GM19043 (cell line): ENCODE measurements at regions not wholly inside any gene's neighbourhood (a gene's known extent, or its start where the extent isn't known, plus 50 kb on each side); places are given as distances from the start of the nearest gene placed in this dataset.

ENCODE experiments used
- ATAC-seq: cut with Tn5 transposase; IDR thresholded peaks from one replicate; pipeline ENCODE4 v1.9.1; 2021; ENCODE audit warnings: low read depth; ENCODE audit not compliant: unreplicated experiment

DNA sequence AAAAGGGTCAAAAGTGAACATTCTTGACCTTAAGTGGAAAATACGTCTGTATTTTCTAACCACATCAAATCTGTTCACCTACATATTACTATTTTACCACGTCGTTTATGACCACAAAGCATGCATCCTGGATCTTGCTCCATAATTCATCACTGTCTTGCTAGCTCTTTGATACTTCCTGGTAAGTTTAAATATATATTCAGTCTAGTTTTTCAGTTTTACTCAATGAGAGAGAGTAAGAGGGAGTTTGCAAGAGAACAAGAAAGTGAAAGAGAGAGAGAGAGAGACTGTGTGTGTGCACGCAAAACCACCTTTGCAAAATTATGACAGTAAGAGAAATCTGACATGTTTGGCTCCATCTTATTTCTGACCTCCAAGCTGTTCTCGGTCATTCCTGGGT lies 173.7 kb upstream of the GALNTL6 start:
- ATAC-seq: peak; percentile 89

DNA sequence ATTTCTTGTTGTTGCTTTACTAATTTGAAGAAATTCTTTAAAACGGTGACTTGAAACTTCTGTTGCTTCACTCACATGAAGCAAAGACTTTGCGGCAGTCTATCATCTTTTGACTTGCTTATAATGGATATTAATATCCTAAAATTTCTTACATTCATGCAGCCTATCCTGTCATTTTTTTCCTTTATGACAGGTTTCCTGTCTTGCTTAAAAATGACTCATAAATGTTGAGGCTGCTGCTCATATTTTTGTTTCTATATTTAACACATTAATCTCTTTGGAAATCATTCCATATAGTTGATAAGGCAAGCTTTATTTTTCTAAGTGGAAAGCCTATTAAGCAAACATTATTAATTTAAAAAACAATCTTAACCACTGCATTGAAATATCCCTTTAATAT lies 176.6 kb upstream of the GALNTL6 start:
- no peak for ATAC-seq

DNA sequence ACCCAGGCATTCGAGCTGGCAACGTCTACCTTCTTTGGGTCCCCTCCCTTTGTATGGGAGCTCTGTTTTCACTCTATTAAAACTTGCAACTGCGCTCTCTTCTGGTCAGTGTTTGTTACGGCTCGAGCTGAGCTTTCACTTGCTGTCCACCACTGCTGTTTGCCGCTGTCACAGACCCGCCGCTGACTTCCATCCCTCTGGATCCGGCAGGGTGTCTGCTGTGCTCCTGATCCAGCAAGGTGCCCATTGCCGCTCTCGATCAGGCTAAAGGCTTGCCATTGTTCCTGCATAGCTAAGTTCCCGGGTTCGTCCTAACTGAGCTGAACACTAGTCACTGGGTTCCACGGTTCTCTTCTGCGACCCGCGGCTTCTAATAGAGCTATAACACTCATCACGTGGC lies 183.5 kb upstream of the GALNTL6 start:
- ATAC-seq: no peak

DNA sequence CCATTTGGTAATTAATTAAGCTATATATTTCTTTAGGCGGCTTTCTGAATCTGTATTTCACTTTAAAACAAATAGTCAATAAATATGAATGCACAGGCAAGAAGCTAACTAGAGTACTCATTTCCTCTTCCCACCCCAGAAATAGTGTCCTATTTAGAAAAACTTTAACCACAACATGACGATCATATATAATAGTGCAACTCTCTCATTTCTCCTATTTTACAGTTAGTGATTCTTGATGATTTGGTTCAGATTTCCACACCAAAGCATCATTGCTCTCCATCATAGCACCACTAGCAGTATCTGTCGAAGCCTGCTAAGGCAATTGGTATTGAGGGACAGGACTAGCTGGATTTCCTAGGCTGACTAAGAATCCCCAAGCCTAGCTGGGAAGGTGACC lies 184.0 kb upstream of the GALNTL6 start:
- ATAC-seq: peak; percentile 94

DNA sequence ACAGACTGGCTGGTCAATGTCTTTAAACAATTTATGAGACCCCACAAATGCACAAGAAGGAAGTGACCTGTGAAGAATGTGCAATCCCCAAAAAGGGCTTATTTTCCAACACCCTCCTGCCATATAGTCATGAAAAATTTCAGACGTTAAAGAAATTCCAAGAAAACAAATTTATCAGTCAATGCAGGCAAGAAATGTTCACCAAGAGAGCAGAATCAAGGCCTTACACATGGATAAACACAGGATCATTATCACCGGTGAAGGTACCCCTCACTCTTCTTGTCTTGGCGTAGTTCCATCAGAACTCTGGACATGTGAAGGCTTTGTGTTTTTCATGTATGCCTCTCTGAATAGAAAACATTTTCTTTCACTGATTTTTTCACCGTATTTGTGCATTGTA lies 186.7 kb upstream of the GALNTL6 start:
- no peak for ATAC-seq

DNA sequence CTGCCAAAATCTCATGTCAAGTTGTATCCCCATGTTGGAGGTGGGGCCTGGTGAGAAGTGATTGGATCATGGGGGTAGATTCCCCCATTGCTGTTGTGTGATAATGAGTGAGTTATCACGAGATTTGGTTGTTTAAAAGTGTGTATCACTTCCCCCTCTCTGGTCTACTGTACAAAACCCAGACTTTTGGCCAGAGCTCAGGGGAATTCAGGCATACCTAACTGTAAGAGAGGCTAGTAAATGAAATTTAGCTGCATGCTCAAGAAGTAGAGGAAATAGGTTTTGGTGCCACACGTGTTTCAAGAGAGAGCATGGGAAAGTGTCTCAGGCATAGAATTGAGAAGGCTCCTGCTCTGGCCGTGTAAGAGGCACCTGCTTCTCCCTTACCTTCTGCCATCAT lies 190.5 kb upstream of the GALNTL6 start:
- ATAC-seq: no peak

DNA sequence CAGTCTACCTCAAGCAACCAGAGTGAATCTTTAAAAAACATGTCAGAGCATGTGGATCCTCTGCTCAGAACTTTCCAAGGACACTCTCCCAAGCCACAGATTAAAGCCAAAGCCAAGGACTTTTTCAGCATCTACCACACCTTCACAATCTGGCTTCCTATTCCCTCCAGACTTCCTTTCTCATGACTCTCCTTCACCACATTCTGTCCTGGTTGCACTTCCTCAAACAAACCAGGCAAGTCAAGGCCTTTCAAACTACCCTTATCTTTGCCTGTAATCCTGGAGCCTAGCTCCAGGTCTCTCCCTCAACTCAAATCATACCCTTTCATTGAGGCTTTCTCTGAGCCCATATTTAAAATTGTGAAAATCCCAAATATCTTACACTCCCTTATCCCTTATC lies 191.6 kb upstream of the GALNTL6 start:
- peak; percentile 57 for ATAC-seq

DNA sequence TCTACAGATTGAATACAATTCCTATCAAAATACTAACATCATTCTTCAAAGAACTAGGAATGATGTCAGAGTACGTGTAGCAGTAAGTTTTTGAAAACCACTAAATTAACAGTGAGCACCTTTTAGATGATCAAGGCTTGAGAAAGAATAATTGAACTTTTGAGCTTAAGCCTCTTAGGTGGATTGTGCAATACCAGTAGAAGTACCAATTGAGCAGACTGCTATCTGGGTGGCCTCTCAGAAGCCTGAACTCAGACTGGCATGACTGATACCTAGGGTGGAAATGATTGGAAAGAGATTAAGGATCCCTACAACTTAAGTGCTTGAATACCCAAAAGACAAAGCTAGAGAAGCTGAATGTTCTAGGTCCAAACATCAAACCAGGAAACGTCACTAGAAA lies 200.3 kb upstream of the GALNTL6 start:
- no peak for ATAC-seq

DNA sequence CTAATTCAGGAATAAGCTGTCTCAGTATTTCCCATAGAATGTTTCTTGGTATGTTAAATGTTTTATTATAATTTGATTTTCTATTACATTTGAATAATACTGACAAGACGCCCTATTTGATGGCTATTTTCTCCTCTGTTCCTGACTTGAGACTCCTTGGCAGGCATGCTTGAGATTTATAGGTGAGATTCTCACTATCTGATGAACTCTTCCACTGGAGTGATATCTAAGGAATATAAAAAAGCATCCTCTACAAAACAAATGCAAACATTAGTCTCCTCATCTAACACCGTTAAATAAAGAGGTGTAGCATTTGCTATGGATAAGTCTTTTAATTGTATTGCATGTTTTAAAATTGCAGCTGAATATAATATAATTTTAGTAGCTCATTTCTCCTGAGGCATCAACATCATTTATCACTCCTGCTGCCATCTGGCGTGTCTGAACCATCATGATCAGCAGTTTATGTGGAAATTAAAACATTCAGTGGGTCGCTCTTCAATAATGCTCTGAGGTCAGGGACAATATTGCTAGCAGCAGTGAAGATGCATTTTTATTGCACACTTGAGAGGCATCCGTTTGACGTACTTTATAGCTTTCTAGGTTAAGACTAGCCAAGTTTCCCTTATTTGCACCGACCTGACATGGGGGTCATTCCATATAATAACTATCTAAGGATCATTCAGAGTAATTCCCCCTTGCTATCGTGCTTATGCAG lies 210.4 kb upstream of the GALNTL6 start:
- no peak for ATAC-seq

DNA sequence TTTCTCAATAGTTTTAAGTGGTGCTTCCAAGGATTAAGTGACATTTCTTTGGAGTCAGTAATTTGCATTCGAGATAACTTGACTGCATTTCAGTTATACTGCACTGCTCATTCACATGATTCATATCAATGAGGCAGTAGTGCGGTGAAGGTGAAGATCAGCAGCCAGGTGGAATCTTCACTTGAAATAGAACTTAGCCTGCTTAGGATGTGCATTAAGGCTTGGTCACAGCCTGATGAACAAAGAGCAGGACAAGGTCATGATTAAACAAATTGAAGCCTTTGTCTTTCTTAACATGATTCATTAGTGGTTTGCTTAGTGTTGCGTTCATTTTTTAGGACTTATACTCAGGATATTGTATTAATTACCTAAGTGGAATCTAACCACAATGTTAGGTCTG lies 212.1 kb upstream of the GALNTL6 start:
- ATAC-seq: no peak

DNA sequence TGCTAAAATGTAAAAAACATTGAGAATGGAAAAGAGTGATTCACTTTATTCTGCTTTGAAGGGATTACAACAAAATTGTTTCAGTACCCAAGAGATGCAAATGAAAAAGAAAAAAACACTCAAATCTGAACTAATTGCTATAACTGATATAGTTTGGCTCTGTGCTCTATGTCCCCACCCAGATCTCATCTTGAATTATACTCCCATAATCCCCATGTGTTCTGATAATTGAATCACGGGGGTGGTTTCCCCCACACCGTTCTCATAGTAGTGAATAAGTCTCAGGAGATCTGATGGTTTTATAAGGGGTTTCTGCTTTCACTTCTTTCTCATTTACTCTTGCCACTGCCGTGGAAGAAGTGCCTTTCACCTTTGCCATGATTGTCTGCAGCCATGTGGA lies 213.6 kb upstream of the GALNTL6 start:
- no peak for ATAC-seq

DNA sequence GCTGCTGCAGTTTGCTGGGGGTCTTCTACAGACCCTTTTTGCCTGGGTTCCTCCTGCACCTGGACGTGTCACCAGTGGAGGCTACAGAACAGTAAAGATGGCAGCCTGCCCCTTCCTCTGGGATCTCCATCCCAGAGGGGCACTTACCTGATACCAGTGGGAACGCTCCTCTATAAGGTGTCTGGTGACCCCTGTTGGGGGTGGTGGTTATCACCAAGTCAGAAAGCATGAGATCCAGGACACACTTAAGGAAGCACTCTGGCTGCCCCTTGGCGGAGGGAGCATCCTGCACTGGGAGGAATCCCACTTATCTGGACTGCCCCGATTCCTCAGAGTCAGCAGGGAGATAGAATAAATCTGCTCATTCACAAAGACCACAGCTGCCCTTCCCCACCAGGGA lies 218.9 kb upstream of the GALNTL6 start:
- ATAC-seq: no peak

DNA sequence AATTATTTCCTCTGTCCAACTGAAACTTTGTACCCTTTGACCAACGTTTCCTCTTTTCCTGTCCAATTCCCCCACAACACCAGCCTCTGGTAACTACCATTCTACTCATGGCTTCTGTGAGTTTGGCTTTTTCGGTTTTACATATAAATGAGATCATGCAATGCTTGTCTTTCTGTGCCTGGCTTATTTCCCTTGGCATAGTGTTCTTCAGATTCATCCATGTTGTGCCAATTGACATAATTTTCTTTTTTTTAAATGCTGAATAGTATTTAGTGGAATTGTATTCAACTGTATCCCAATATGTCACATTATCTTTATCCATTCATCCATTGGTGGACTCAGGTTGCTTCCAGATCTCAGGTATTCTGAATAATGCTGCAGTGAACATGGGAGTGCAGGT lies 222.5 kb upstream of the GALNTL6 start:
- ATAC-seq: no peak

DNA sequence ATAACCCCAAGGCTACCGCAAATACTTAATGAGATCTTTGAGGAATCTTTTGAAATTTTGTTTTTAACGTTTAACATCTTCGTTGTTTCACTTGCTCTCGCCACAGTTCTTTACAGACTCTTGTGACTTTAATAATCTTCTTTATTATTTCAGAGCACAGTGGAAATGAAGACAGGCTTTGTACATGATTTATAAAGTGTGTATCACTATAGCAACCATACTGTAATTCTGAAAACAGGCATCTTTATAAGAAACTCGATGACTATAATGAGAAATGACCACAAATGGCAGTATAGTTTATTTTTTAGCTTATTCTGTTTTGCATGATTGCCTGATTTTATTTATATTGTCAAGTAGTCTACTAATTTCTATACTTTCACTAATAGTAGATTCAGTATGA lies 224.4 kb upstream of the GALNTL6 start:
- no peak for ATAC-seq

DNA sequence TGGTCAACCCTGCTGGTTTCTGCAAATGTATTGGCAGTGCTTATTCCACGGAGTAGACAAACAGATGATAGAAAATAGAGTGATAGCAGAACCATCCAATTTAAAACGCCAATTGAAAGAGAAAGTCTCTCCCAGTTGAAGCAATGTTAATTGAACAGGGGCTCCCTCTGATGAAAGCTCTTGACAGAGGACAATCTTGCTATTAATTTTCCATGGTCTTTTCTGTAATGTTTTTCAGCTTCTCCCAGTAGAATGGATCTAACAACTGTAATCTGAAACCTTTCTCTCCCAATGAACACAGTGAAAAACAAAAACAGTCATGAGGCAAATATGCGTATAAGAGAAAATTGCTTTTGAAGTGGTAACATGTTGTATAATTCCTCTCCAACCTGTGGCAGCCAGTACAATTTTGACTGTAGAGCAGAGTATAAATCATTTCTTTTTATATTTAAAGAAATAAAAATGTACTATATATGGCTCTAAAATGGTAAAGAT lies 225.1 kb upstream of the GALNTL6 start:
- no peak for ATAC-seq

DNA sequence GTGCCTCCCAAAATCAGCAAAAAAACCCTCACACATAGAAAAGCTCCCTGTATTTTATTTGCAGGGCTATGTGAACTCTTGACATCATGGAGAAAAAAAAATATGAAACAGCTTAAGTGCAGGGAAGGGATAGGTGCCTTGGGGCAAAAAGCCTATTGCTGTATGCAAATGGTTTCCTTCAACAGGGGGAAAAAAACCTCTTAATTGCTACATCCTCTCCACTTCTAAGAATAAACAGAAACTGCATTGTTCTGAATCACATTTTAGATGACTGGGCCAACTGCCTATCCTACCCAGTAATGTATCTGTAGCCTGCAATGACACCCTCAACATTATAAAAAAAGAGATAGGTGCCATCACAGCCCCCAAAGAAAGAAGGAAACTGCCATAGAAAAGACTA lies 229.4 kb upstream of the GALNTL6 start:
- ATAC-seq: no peak

DNA sequence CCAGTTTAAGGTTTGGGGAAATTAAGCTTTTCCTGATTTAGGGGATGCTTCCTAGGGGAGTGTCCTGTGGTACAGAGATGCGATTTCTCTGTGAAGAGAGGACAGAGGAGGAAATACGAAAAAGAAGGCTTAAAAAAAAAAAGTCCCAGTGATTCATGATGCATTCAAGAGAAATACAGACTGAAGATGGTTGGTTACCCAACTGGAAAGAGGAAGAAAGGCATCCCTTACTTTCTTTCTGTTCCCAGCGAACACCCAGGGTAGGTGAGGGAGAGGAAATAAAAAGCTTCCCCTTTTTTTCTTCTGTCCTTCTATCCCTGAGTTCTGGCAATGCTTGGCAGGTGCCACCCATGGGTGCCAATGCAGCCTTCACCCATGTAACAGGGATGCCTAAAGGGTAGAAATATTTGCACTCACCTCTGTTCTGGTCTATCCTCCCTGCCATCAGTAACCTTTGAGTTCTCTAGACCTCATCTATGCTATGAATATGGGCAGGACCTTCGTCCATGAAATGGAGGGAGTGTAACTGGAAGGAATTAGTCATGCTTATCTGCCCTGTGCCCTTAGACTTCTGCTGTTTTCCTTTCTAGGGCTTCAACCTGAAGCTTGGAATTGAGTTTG lies 230.1 kb upstream of the GALNTL6 start:
- no peak for ATAC-seq

DNA sequence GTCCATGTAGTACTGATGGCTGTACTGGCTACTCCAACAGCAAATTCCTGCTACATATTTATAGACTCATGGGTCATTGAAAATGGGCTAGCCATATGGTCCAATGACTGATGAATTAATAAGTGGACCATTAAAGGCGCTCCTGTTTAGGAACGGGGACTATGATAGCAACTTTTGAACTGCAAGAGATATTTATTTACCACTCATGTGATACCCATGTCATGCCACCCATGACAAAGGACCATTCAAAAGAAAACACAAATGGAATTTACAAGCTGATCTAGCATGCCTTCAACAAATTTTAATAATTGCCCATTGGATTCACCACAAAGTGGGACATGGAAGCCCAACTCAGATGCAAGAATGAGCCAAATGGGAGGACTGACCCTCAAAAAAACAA lies 240.0 kb upstream of the GALNTL6 start:
- no peak for ATAC-seq

DNA sequence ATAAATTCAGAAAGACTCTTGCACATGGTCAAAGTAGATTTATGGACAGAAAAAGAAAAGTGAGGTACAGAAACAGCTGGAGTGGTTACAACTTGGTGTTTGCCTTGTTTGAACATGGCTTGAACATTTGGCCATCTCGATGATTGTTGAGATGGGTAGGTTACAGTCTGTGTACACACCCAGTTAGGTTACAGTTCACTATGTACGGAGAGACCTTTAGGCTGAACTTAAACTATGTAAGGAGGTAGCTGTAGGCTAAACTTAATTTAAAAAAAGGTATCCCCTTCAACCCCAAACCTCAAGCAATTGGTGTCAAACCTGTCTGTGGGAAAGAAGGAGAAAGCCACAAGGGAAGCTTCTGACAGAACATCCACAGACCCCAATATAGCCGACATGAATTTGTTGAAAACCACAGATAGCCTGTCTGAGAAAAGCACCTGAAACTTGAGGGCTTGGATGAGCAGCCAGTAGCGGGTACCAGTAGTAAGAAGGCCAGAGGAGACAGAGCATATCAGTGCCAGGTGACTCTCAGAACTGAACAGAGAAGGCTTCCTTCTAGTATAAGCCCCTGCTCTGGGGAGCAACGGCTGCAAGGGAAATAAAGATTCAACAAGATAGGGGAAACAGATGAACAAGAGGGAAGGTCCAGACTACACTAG lies 247.9 kb upstream of the GALNTL6 start:
- peak; percentile 69 for ATAC-seq

DNA sequence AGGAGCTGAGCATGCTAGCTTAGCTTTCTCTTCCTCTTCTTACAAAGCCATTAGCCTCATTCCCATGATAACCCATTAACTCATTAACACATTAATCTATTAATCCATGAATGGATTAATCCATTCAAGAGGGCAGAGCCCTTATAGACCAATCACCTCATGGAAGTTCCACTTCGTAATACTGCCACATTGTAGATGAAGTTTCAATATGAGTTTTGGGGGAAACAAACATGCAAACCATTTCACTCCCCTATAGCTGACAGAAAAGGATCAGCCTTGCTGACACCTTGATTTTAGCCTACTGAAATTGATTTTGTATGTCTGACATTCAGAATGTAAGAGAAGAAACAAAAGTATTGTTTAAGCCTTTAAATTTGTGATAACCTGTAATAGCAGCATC lies 251.8 kb upstream of the GALNTL6 start:
- ATAC-seq: peak; percentile 47

DNA sequence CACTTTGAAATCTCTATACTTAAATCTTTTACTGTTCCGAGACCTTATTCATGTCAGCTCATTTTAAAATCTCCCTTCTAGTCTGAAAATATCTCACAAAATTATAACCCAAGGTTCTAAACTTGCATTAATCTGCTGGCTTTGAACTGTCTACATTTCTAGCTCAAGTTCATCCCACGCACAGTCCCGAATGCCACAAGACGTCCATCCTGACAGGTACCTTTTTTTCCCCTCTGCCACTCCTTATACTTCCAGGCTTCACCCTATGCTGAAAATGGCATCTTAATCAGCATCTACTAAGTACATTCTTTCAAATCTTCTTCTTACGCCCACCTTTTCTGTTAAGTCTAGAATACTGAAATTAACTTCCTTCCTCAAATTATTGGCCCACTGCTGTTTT lies 259.2 kb upstream of the GALNTL6 start:
- no peak for ATAC-seq

DNA sequence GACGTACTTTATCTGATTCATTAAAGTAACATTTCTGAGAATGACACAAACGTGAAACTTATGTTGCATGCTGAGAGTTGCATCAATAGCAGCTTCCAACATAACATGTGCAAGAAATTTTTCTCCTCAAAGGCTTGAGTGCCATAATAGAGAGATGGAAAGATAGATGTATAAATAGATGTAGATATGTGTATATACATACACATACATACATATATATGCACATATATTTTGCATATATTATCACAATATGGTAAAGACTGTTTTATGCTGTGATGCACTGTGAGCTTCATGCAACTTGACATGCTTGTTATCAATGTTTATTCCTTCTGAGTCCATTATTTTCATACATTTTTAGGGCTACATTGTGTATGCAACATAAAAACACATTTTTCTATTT lies 270.6 kb upstream of the GALNTL6 start:
- ATAC-seq: no peak
